Activated CD4-positive, alpha-beta memory T cell treated with anti-CD3 and anti-CD28 coated beads, Interleukin-2, amount 10 ng/mL, durations not matched to agents 7 days and 5 days (primary cell): ENCODE measurements at regions not wholly inside any gene's neighbourhood (a gene's known extent, or its start where the extent isn't known, plus 50 kb on each side); places are given as distances from the start of the nearest gene placed in this dataset.
"Not testable (repeated sequence)": the region's sequence is repeated elsewhere in the genome, so short reads cannot be mapped to it uniquely, and the experiment has no call there.

Experiments
- CTCF ChIA-PET: fragments of 350-600 bp; sonication (Branson Sonifier 250); formaldehyde crosslinking; loops from one replicate; lab custom pipeline; 2021; ENCODE audit warnings: antibody characterized with exemption, inconsistent platforms; lab: Charles Lee
- POLR2A ChIA-PET: fragments of 350-600 bp; sonication (Branson Sonifier 250); formaldehyde crosslinking; loops from one replicate; lab custom pipeline; 2021; ENCODE audit warnings: antibody characterized with exemption; lab: Charles Lee
- DNase-seq: peaks from one replicate; pipeline ENCODE4 v3.0.0-alpha.2; 2020
- H3K27ac Mint-ChIP-seq: one replicate; pipeline ENCODE4 v1.8.0; 2021; ENCODE audit warnings: mild to moderate bottlenecking, mixed read lengths
- H3K27me3 Mint-ChIP-seq: one replicate; pipeline ENCODE4 v1.8.0; 2021; ENCODE audit warnings: mixed read lengths
- H3K36me3 Mint-ChIP-seq: one replicate; pipeline ENCODE4 v1.8.0; 2021; ENCODE audit warnings: low read depth, mixed read lengths
- H3K4me1 Mint-ChIP-seq: one replicate; pipeline ENCODE4 v1.8.0; 2021; ENCODE audit warnings: mixed read lengths
- H3K4me3 Mint-ChIP-seq: one replicate; pipeline ENCODE4 v1.8.0; 2021; ENCODE audit warnings: mild to moderate bottlenecking, mixed read lengths
- H3K9me3 Mint-ChIP-seq: one replicate; pipeline ENCODE4 v1.8.0; 2021; ENCODE audit warnings: mixed read lengths

DNA sequence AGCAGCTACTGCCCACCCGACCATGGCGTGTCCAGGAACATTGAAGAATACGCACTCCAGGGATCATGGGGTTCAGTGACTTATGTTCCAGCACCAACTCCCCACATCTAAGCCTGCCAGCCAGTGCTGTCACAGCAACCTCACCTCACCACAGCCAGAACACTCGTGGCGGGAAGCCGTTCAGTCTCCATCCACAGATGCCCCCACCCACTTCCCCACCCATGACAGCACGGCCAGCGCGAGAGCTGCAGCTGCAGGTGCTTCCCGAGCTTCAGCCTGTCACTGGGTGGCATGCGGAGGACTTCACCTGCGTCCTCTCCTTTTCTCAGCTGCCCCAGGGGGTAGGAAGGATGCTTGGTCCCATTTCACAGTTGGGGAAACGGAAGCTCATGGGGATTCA is 50.3 kb downstream of the RBFOX3 start:
- CTCF ChIA-PET = no interaction called here
- Mint-ChIP-seq H3K4me3 (no peak overlapping the region), H3K9me3 (peaks cover 3% of the 10 kb centered on the region), H3K27me3 (peaks cover 4% of the 10 kb centered on the region), H3K27ac (no peak overlapping the region), H3K36me3 (no peaks in the 10 kb centered on the region), H3K4me1 (peaks cover 3% of the 10 kb centered on the region)
- no peak for DNase-seq
- POLR2A ChIA-PET = no interaction called here

- no peak for DNase-seq
- ChIA-PET POLR2A (no interaction called here), CTCF (no interaction called here)
- Mint-ChIP-seq H3K27ac (no peak overlapping the region), H3K4me1 (peaks cover 3% of the 10 kb centered on the region), H3K36me3 (no peaks in the 10 kb centered on the region), H3K4me3 (no peak overlapping the region), H3K9me3 (peaks cover 5% of the 10 kb centered on the region), H3K27me3 (peaks cover 2% of the 10 kb centered on the region)
Observed at GRCh38 chr17:79559111-79559887, 51.6 kb downstream of the RBFOX3 start.

GRCh38 chr17:79558091-79558900 is 52.6 kb downstream of the RBFOX3 start:
- no peak overlapping the region for H3K27ac Mint-ChIP-seq
- no peaks in the 10 kb centered on the region for H3K36me3 Mint-ChIP-seq
- H3K4me3 Mint-ChIP-seq = no peak overlapping the region
- H3K4me1 Mint-ChIP-seq = peaks cover 3% of the 10 kb centered on the region
- no peak for DNase-seq
- H3K9me3 Mint-ChIP-seq = peaks cover 5% of the 10 kb centered on the region
- ChIA-PET CTCF (no interaction called here), POLR2A (no interaction called here)
- peaks cover 2% of the 10 kb centered on the region for H3K27me3 Mint-ChIP-seq

DNA sequence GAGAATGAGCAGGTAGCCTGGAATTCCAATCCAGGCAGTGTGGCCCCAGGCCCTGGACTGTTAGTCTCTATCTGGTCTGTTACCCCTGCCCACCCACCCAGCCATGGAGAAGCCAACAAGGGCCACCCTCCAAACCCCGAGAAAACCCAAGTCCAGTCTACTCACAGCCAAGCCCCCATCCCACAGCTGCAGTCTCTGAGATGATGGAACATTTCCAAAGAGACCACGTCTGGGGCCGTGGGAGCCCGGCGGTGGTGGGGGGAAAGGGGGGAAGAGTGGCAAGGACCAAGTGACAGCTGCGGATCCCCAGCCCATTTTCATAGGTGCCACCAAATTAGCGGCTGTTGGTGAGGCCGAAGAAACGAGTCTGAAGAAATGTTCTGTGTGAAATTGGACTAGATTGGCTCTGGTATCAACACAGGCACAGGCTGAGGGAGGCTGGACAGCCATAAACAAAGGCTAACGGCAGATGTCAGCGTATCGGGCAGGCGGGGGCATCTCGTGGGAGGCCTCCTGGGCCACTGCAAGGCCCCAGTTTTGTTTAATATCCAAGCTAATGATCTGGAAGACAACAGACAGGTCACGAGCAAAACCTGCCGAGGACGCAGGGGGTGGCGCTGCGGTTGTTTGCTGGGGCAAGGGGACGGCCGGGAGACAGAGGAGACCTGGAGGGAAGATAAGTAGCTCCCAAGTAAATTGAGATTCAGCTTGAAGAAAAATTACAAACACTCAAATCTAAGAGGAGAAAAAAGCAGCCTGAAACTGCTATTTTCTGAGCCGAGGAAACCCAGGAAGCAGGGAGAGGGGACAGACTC is 53.4 kb downstream of the RBFOX3 start:
- ChIA-PET CTCF (interaction anchor here (0.7 kb wide), 1 partner anchor 55 kb away, joined by 4 read pairs; no protein-coding TSS in a partner anchor), POLR2A (no interaction called here)
- peaks cover 2% of the 10 kb centered on the region for H3K27me3 Mint-ChIP-seq

DNA sequence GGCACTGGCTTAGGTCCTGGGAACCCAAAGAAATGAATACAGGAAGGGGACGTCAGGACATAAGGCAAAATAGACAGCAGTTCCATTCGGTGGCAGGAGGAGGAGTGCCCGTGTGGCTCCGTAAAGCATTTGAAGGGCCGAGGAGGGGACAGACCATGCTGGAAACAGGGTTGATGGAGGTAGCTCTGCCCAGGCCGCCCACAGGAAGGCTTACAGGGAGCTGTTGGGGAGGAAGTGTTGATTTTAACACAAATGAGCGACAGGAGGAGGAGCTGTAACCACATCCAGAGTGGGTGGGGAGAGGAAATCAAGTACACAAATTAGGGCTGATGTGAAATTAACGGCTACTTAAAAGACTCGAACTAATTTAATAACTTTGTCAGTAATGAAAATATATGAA is 54.6 kb downstream of the RBFOX3 start:
- Mint-ChIP-seq H3K9me3 (peaks cover 5% of the 10 kb centered on the region), H3K4me3 (no peak overlapping the region), H3K4me1 (peaks cover 3% of the 10 kb centered on the region), H3K27me3 (peaks cover 2% of the 10 kb centered on the region), H3K36me3 (no peaks in the 10 kb centered on the region), H3K27ac (no peak overlapping the region)
- POLR2A ChIA-PET = no interaction called here
- no peak for DNase-seq
- CTCF ChIA-PET = no interaction called here

More for the DNA sequence above, 53.4 kb downstream of the RBFOX3 start:
- Mint-ChIP-seq H3K27ac (no peak overlapping the region), H3K9me3 (peaks cover 5% of the 10 kb centered on the region), H3K4me1 (peaks cover 3% of the 10 kb centered on the region), H3K4me3 (no peak overlapping the region), H3K36me3 (no peaks in the 10 kb centered on the region)
- no peak for DNase-seq

- ChIA-PET CTCF (no interaction called here), POLR2A (no interaction called here)
- peaks cover 2% of the 10 kb centered on the region for H3K27me3 Mint-ChIP-seq
- H3K4me3 Mint-ChIP-seq = no peak overlapping the region
- H3K9me3 Mint-ChIP-seq = peaks cover 5% of the 10 kb centered on the region
- H3K36me3 Mint-ChIP-seq = no peaks in the 10 kb centered on the region
- DNase-seq = no peak
- H3K4me1 Mint-ChIP-seq = peaks cover 3% of the 10 kb centered on the region
- H3K27ac Mint-ChIP-seq = no peak overlapping the region
Observed at GRCh38 chr17:79555543-79555942, 55.3 kb downstream of the RBFOX3 start.

GRCh38 chr17:79554346-79554745 is 56.5 kb downstream of the RBFOX3 start:
- not testable (repeated sequence) for H3K27ac Mint-ChIP-seq, H3K4me1 Mint-ChIP-seq, H3K36me3 Mint-ChIP-seq

DNA sequence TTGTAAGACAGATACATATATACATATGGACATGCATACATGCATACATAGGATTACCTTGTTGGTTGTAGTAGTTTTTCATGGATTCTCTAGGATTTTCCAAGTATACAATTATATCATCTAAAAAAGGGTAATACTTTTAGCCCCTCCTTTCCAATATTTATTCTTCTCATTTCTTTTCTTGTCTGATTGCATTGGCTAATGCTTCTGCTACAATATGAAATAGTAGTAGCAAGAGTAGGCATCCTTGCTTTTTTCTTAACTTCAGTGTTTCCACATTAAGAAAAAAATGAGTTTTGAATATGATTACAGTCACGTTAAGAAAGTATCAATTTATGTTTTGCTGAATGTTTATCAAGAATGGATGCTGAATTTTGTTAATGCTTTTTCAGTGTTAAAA is 58.0 kb downstream of the RBFOX3 start:
- no peak overlapping the region for H3K27ac Mint-ChIP-seq
- DNase-seq = no peak
- POLR2A ChIA-PET = no interaction called here
- CTCF ChIA-PET = no interaction called here
- no peaks in the 10 kb centered on the region for H3K36me3 Mint-ChIP-seq
- peaks cover 5% of the 10 kb centered on the region for H3K9me3 Mint-ChIP-seq
- peaks cover 3% of the 10 kb centered on the region for H3K4me1 Mint-ChIP-seq
- peaks cover 2% of the 10 kb centered on the region for H3K27me3 Mint-ChIP-seq
- no peak overlapping the region for H3K4me3 Mint-ChIP-seq

More at GRCh38 chr17:79554346-79554745, 56.5 kb downstream of the RBFOX3 start:
- H3K9me3 Mint-ChIP-seq, POLR2A ChIA-PET, DNase-seq, H3K4me3 Mint-ChIP-seq, H3K27me3 Mint-ChIP-seq, CTCF ChIA-PET: not testable (repeated sequence)

DNA sequence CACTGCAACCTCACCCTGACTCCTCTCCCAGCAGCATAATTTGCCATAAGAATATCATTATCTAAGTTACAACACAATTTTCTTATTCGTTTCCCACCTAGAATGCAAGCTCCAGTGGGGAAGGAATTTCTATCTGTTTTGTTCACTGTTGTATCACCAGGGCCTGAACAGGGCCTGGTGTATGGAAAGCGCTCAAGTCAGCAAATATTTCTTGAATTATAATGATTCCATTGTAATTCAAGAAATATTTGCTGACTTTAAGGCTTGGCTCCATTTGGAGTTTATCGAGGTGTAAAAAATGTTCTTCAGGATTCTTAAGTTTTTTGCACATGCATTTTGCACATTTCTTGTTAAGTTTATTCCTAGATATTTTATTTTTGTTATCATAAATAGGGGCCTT is 58.4 kb downstream of the RBFOX3 start:
- CTCF ChIA-PET = no interaction called here
- Mint-ChIP-seq H3K36me3 (no peaks in the 10 kb centered on the region), H3K27me3 (peaks cover 2% of the 10 kb centered on the region), H3K4me3 (no peak overlapping the region), H3K27ac (no peak overlapping the region), H3K9me3 (peaks cover 5% of the 10 kb centered on the region), H3K4me1 (peaks cover 3% of the 10 kb centered on the region)
- POLR2A ChIA-PET = no interaction called here
- no peak for DNase-seq

DNA sequence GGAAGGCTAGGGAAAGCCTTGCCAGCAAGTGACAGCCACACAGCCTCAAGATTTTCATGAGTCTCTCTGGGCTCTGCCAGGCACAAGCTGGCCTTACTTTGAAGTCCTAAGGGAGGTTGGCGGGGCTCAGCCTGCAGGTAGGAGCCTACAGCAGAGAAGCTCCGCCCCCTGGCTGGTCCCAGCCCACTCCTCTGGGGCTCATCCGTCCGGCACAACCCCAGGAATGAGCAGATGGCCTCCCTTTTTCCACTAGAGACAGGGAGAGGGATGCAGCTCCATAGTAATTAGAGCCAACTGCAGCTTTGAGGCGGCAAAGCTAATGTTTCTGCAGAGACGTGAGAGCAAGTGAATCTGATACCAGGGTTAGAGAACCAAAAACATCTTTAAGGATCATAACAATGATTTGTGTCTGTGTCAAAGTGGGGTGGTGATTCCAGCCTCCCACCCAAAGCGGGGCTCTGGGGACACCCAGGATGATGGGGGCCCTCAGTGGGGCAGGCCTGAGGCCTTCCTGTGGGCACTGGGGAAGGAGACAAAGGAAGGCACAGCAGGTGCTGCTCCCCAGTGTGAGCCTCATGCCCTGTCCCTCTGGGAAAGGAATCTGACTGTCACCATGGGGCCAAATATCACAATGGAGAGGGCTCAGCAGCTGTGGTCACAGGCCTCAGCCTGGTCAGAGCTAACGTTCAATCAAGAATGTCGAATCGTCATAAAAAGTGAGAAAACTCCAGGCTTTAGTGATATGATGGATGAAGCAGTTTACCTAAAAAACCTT is 61.5 kb downstream of the RBFOX3 start:
- Mint-ChIP-seq H3K27me3 (no peaks in the 10 kb centered on the region), H3K36me3 (no peaks in the 10 kb centered on the region), H3K9me3 (no peaks in the 10 kb centered on the region), H3K4me1 (no peaks in the 10 kb centered on the region), H3K27ac (no peak overlapping the region), H3K4me3 (no peak overlapping the region)
- CTCF ChIA-PET = no interaction called here
- no peak for DNase-seq
- POLR2A ChIA-PET = no interaction called here

DNA sequence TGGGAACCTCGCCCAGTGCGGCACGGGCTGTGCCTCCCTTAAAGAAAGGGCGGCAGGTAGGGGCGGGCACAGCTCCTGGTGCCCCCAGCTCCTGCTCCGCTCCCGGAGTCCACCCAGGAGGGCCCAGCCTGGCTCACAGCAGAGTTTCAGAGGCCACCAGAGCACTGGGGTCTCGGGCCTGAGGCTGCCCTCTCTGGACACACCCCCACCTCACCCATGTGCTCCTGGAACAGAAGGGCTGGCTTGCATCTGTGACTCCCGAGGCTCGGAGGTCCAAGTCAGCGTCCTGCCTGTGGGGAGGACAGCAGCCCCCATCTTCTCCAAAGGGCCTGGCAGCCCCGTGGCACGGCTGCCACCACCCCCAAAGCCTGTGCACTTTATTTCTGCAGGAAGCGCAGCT is 62.7 kb downstream of the RBFOX3 start:
- no peak overlapping the region for H3K27ac Mint-ChIP-seq
- no peaks in the 10 kb centered on the region for H3K27me3 Mint-ChIP-seq
- CTCF ChIA-PET = no interaction called here
- no peak overlapping the region for H3K4me3 Mint-ChIP-seq
- H3K36me3 Mint-ChIP-seq = no peaks in the 10 kb centered on the region
- H3K9me3 Mint-ChIP-seq = no peaks in the 10 kb centered on the region
- DNase-seq = no peak
- H3K4me1 Mint-ChIP-seq = no peaks in the 10 kb centered on the region
- POLR2A ChIA-PET = no interaction called here

DNA sequence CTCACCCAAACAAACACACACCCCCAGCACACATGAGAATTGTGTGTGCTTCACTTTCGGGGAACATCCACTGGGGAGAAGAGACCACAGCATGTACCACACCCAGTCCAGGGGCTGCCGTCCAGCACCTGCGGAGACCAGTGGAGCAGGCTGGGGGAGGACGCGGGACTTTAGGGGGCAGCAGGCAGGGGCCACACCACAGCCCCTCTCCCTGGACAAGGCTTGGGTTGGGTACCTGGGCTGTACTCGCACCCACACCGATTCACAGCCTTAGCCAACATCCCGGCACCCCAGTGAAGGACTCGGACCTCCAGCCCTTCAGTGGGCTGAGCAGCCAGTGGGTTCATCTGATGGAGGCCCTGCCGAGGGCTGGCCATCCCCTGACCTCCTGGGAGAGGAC is 63.3 kb downstream of the RBFOX3 start:
- Mint-ChIP-seq H3K27me3 (no peaks in the 10 kb centered on the region), H3K4me3 (no peak overlapping the region), H3K27ac (no peak overlapping the region), H3K36me3 (no peaks in the 10 kb centered on the region), H3K9me3 (no peaks in the 10 kb centered on the region), H3K4me1 (no peaks in the 10 kb centered on the region)
- POLR2A ChIA-PET = no interaction called here
- DNase-seq = no peak
- CTCF ChIA-PET = no interaction called here
